H1 (cell line): ENCODE measurements at regions not wholly inside any gene's neighbourhood (a gene's known extent, or its start where the extent isn't known, plus 50 kb on each side); places are given as distances from the start of the nearest gene placed in this dataset.

Experiments
- CTCF ChIA-PET: fragments of 300-600 bp; sonication (Branson Sonifier 250); formaldehyde crosslinking; loops from one replicate; lab custom pipeline; 2021; ENCODE audit not compliant: partially characterized antibody; lab: Charles Lee
- POLR2A ChIA-PET: fragments of 300-600 bp; sonication (Branson Sonifier 250); formaldehyde crosslinking; loops from one replicate; lab custom pipeline; 2021; ENCODE audit warnings: inconsistent platforms; ENCODE audit not compliant: partially characterized antibody; lab: Charles Lee
- DNase-seq, 2 experiments: peaks; one replicate each; pipeline versions ENCODE4 v3.0.0 to v3.0.0-alpha.2; 2010 to 2022; ENCODE audit warnings: low spot score in 2 of 2, low read depth in 1 of 2, mixed read lengths in 1 of 2
- FAIRE-seq: peaks from 2 replicates; lab custom pipeline; 2011; peaks lifted over from hg19 to GRCh38; lab: Jason Lieb, UNC
- H2AFZ ChIP-seq: 2 replicates; pipeline ENCODE4 v1.8.1; 2012; ENCODE audit warnings: low read length, inconsistent platforms
- H2AK5ac ChIP-seq: 2 replicates; pipeline ENCODE4 v1.6.1; 2013; ENCODE audit warnings: low read depth, low read length
- H2BK120ac ChIP-seq: replicated peaks from 2 replicates; pipeline ENCODE3; 2013; ENCODE audit warnings: low read depth, low read length, inconsistent platforms
- H2BK12ac ChIP-seq: 2 replicates; pipeline ENCODE4 v1.6.1; 2013; ENCODE audit warnings: low read depth, low read length
- H2BK15ac ChIP-seq: 2 replicates; pipeline ENCODE4 v1.6.1; 2013; ENCODE audit warnings: low read length
- H2BK20ac ChIP-seq: 2 replicates; pipeline ENCODE4 v1.6.1; 2013; ENCODE audit warnings: low read length
- H2BK5ac ChIP-seq: 2 replicates; pipeline ENCODE4 v1.6.1; 2013; ENCODE audit warnings: low read depth, low read length
- H3K14ac ChIP-seq: 2 replicates; pipeline ENCODE4 v1.6.1; 2013; ENCODE audit warnings: inconsistent platforms; ENCODE audit not compliant: insufficient read length
- H3K18ac ChIP-seq: 2 replicates; pipeline ENCODE4 v1.6.1; 2013; ENCODE audit warnings: low read length; ENCODE audit errors: extremely low read depth
- H3K23ac ChIP-seq: 2 replicates; pipeline ENCODE4 v1.6.1; 2013; ENCODE audit warnings: inconsistent platforms; ENCODE audit not compliant: insufficient read length
- H3K23me2 ChIP-seq: 2 replicates; pipeline ENCODE4 v1.6.1; 2013; ENCODE audit warnings: low read depth, low read length
- H3K27ac ChIP-seq: 2 replicates; pipeline ENCODE4 v1.6.1; 2011; ENCODE audit warnings: low read depth, low read length, inconsistent platforms
- H3K27me3 ChIP-seq, 4 experiments: replicated peaks in 1 of 4; 1 replicate in 1 of 4; 2 replicates in 3 of 4; pipeline versions ENCODE4 v1.6.1 to v1.8.1; 2011 to 2013; ENCODE audit warnings: low read length in 3 of 4, mild to moderate bottlenecking in 3 of 4, inconsistent platforms in 2 of 4, mixed read lengths in 2 of 4, moderate library complexity in 1 of 4; ENCODE audit not compliant: control insufficient read depth in 3 of 4, insufficient read depth in 3 of 4; ENCODE audit errors: extremely low read depth in 1 of 4
- H3K36me3 ChIP-seq, 4 experiments: 2 replicates each; pipeline versions ENCODE4 v1.6.1 to v1.8.1; 2011 to 2013; ENCODE audit warnings: mild to moderate bottlenecking in 4 of 4, low read length in 3 of 4, moderate library complexity in 2 of 4, control low read depth in 1 of 4, inconsistent platforms in 1 of 4; ENCODE audit not compliant: insufficient read depth in 4 of 4, control insufficient read depth in 2 of 4
- H3K4ac ChIP-seq: replicated peaks from 2 replicates; pipeline ENCODE3; 2013; ENCODE audit warnings: low read length, low read depth, mixed read lengths, inconsistent platforms; ENCODE audit not compliant: insufficient read length
- H3K4me1 ChIP-seq, 4 experiments: replicated peaks in 1 of 4; 1 replicate in 1 of 4; 2 replicates in 3 of 4; pipeline versions ENCODE4 v1.6.1 to v1.8.1; 2011 to 2013; ENCODE audit warnings: low read length in 3 of 4, inconsistent platforms in 2 of 4, mixed read lengths in 1 of 4; ENCODE audit not compliant: insufficient read depth in 4 of 4, control insufficient read depth in 3 of 4
- H3K4me2 ChIP-seq, 2 experiments: 2 replicates each; pipeline versions ENCODE4 v1.6.1 to v1.8.1; 2011 to 2013; ENCODE audit warnings: low read depth in 2 of 2, low read length in 2 of 2, control low read depth in 1 of 2, inconsistent platforms in 1 of 2, mild to moderate bottlenecking in 1 of 2; ENCODE audit not compliant: insufficient read depth in 1 of 2
- H3K4me3 ChIP-seq, 4 experiments: fragments of 200-600, 300-600 bp in 1 of 4; sonication (generic), shearing (Covaris generic), sonication (Bioruptor Twin) in 1 of 4; 2 replicates each; pipeline versions ENCODE4 v1.5.1 to v1.8.1; 2011 to 2016; ENCODE audit warnings: low read length in 4 of 4, low read depth in 3 of 4, control low read depth in 2 of 4, inconsistent platforms in 2 of 4, mild to moderate bottlenecking in 2 of 4, mixed read lengths in 1 of 4, moderate library complexity in 1 of 4; ENCODE audit not compliant: insufficient read depth in 2 of 4; ENCODE audit errors: extremely low read depth in 1 of 4
- H3K56ac ChIP-seq: replicated peaks from 2 replicates; pipeline ENCODE3; 2013; ENCODE audit warnings: low read depth, mild to moderate bottlenecking, mixed read lengths, low read length, inconsistent platforms; ENCODE audit not compliant: insufficient read length
- H3K79me1 ChIP-seq: 2 replicates; pipeline ENCODE4 v1.6.1; 2013; ENCODE audit warnings: low read depth, low read length, control low read depth
- H3K79me2 ChIP-seq, 2 experiments: 2 replicates each; pipeline versions ENCODE4 v1.6.1 to v1.8.1; 2012 to 2013; ENCODE audit warnings: low read length in 2 of 2, mild to moderate bottlenecking in 2 of 2, inconsistent platforms in 1 of 2; ENCODE audit not compliant: insufficient read depth in 2 of 2, control insufficient read depth in 1 of 2
- H3K9ac ChIP-seq, 4 experiments: replicated peaks in 1 of 4; 1 replicate in 1 of 4; 2 replicates in 3 of 4; pipeline versions ENCODE4 v1.6.1 to v1.8.1; 2011 to 2013; ENCODE audit warnings: low read depth in 3 of 4, low read length in 3 of 4, control low read depth in 2 of 4, mild to moderate bottlenecking in 2 of 4, moderate library complexity in 2 of 4, inconsistent platforms in 1 of 4; ENCODE audit errors: extremely low read depth in 1 of 4
- H3K9me3 ChIP-seq, 2 experiments: 2 replicates each; pipeline versions ENCODE4 v1.6.1 to v1.8.1; 2012 to 2013; ENCODE audit warnings: mild to moderate bottlenecking in 2 of 2, moderate library complexity in 2 of 2, control low read depth in 1 of 2, inconsistent platforms in 1 of 2, low read depth in 1 of 2, low read length in 1 of 2, mixed read lengths in 1 of 2; ENCODE audit not compliant: insufficient read depth in 2 of 2
- H4K20me1 ChIP-seq, 2 experiments: replicated peaks in 1 of 2; 2 replicates each; pipeline versions ENCODE3 to v1.8.1; 2011 to 2013; ENCODE audit warnings: inconsistent platforms in 2 of 2, low read length in 2 of 2, mild to moderate bottlenecking in 1 of 2; ENCODE audit not compliant: insufficient read depth in 2 of 2, control insufficient read depth in 1 of 2
- H4K5ac ChIP-seq: 2 replicates; pipeline ENCODE4 v1.6.1; 2013; ENCODE audit warnings: low read length, low read depth, mixed read lengths, inconsistent platforms; ENCODE audit not compliant: insufficient read length
- H4K8ac ChIP-seq: 2 replicates; pipeline ENCODE4 v1.8.0; 2013; ENCODE audit warnings: mild to moderate bottlenecking, moderate library complexity, low read length, inconsistent platforms; ENCODE audit not compliant: insufficient read depth; ENCODE audit errors: extremely low read depth
- H4K91ac ChIP-seq: replicated peaks from 2 replicates; pipeline ENCODE3; 2013; ENCODE audit warnings: low read length, mixed read lengths, inconsistent platforms; ENCODE audit not compliant: insufficient read length
- ASH2L ChIP-seq: fragments of 200-600, 300-600 bp; sonication (generic); IDR thresholded peaks from one replicate; pipeline ENCODE4 v1.7.1; 2017; ENCODE audit warnings: low read length
- BRCA1 ChIP-seq: IDR thresholded peaks from 2 replicates; pipeline ENCODE4 v1.6.1; 2012; ENCODE audit warnings: low read depth, low read length, improper control_type of control experiment
- EGR1 ChIP-seq: IDR thresholded peaks from 2 replicates; pipeline ENCODE4 v1.6.1; 2011; ENCODE audit warnings: low read depth, low read length, borderline replicate concordance
- PHF8 ChIP-seq: fragments of 200-600 bp; sonication (generic); conservative IDR thresholded peaks from 2 replicates; pipeline ENCODE4 v1.7.1; 2012; ENCODE audit warnings: low read depth, mild to moderate bottlenecking, inconsistent platforms, low read length, moderate library complexity
- SP4 ChIP-seq: IDR thresholded peaks from 2 replicates; pipeline ENCODE4 v1.6.1; 2012; ENCODE audit warnings: low read length, inconsistent platforms
- SRF ChIP-seq: IDR thresholded peaks from 2 replicates; pipeline ENCODE4 v1.6.1; 2011; ENCODE audit warnings: mild to moderate bottlenecking, low read depth, low read length, moderate library complexity
- WGBS, 2 experiments: shearing (Covaris generic) in 1 of 2; methylation state at CpG; one replicate each; pipeline versions ENCODE4 v1.1.6 to v1.1.7; 2013 to 2015; ENCODE audit warnings: low lambda C conversion rate in 2 of 2, mixed read lengths in 2 of 2, inconsistent platforms in 1 of 2, low coverage in 1 of 2, missing lambda C conversion rate in 1 of 2; ENCODE audit not compliant: insufficient replicate concordance in 2 of 2, insufficient coverage in 1 of 2, insufficient read length in 1 of 2; ENCODE audit errors: extremely low coverage in 1 of 2, missing lambda C conversion rate in 1 of 2; 5-methylcytosine and 5-hydroxymethylcytosine counted together

DNA sequence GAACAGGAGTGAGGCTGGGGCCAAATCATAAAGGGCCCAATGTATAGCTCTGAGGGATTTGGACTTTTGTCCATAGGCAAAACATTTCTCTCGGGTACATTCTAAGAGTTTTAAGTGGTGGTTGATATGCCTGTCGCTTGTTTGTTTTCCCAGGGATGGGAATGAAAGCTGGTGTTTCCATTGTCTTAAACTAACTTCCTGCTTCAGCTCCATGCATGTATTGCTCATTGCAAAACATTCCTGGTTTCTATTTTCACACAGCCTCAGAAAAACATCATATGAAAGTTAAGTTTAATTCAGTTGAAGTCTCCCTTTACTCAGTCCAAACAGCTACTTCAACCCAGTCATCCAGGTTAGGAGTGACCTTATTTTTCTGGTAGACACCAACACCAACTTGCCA is 235.0 kb downstream of the ACTL7B start:
- no peak overlapping the region for H2AK5ac ChIP-seq
- H2BK5ac ChIP-seq, result no peak overlapping the region
- no peak overlapping the region for H2BK15ac ChIP-seq
- H3K79me1 ChIP-seq, result no peaks in the 10 kb centered on the region
- no peak overlapping the region for H3K14ac ChIP-seq
- no peak overlapping the region for H2BK12ac ChIP-seq
- 98% methylated on average over 2 of the region's 2 CpGs; no CpG with 5 or more reads in 1 of the 2 experiments for WGBS, 2 experiments
- H2BK120ac ChIP-seq, result no peak overlapping the region
- no peak overlapping the region for H4K8ac ChIP-seq
- ChIA-PET POLR2A (no interaction called here), CTCF (no interaction called here)
- no peaks in the 10 kb centered on the region for H3K4me1 ChIP-seq
- H4K20me1 ChIP-seq, result no peaks in the 10 kb centered on the region
- FAIRE-seq, result no peak
- H2AFZ ChIP-seq, result no peak overlapping the region
- H3K9me3 ChIP-seq, result no peaks in the 10 kb centered on the region; a peak in 1 of 4 replicates
- H3K23me2 ChIP-seq, result no peaks in the 10 kb centered on the region
- H4K5ac ChIP-seq, result no peak overlapping the region
- H3K27me3 ChIP-seq, result no peaks in the 10 kb centered on the region
- H3K4me3 ChIP-seq, result no peak overlapping the region
- DNase-seq, result no peak
- H4K91ac ChIP-seq, result no peak overlapping the region
- no peak overlapping the region for H3K18ac ChIP-seq
- H3K36me3 ChIP-seq, result no peaks in the 10 kb centered on the region
- H3K79me2 ChIP-seq, result no peaks in the 10 kb centered on the region
- H3K9ac ChIP-seq, result no peak overlapping the region
- H2BK20ac ChIP-seq, result no peak overlapping the region
- H3K4ac ChIP-seq, result no peak overlapping the region
- H3K23ac ChIP-seq, result no peak overlapping the region
- H3K56ac ChIP-seq, result no peak overlapping the region
- H3K4me2 ChIP-seq, result no peak overlapping the region
- no peak overlapping the region for H3K27ac ChIP-seq
- TF ChIP-seq BRCA1, result no peak
- TF ChIP-seq ASH2L, result no peak
- TF ChIP-seq SRF, result no peak
- TF ChIP-seq EGR1, result no peak
- no peak for TF ChIP-seq PHF8
- TF ChIP-seq SP4, result no peak
